HCT116 (cell line): ENCODE measurements at regions not wholly inside any gene's neighbourhood (a gene's known extent, or its start where the extent isn't known, plus 50 kb on each side); places are given as distances from the start of the nearest gene placed in this dataset.

Source experiments
- EZH2 ChIP-seq: fragments of 200-600 bp; sonication (generic); IDR thresholded peaks from 2 replicates; pipeline ENCODE4 v1.6.1; 2017; ENCODE audit warnings: antibody characterized with exemption, mixed run types
- EZH2phosphoT487 ChIP-seq: fragments of 200-600 bp; IDR thresholded peaks from 2 replicates; pipeline ENCODE4 v1.6.1; 2018; ENCODE audit warnings: antibody characterized with exemption, borderline replicate concordance
- JUND ChIP-seq: IDR thresholded peaks from 2 replicates; pipeline ENCODE4 v1.6.1; 2012
- POLR2A ChIP-seq: IDR thresholded peaks from 2 replicates; pipeline ENCODE4 v1.7.0; 2011; ENCODE audit warnings: borderline replicate concordance; ENCODE audit not compliant: insufficient read depth, insufficient read length; ENCODE audit errors: extremely low read depth
- POLR2AphosphoS5 ChIP-seq: IDR thresholded peaks from 2 replicates; pipeline ENCODE4 v1.6.1; 2011; ENCODE audit warnings: mild to moderate bottlenecking, low read depth, low read length, moderate library complexity
- RAD21 ChIP-seq: IDR thresholded peaks from 2 replicates; pipeline ENCODE4 v1.6.1; 2012; ENCODE audit warnings: low read depth, mild to moderate bottlenecking
- SP1 ChIP-seq: IDR thresholded peaks from 2 replicates; pipeline ENCODE4 v1.6.1; 2012; ENCODE audit warnings: low read depth
- SRF ChIP-seq: IDR thresholded peaks from 2 replicates; pipeline ENCODE4 v1.6.1; 2012; ENCODE audit warnings: low read depth
- TCF7L2 ChIP-seq: IDR thresholded peaks from 2 replicates; pipeline ENCODE4 v1.7.0; 2011; ENCODE audit warnings: borderline replicate concordance, inconsistent platforms; ENCODE audit not compliant: insufficient read depth, insufficient read length; ENCODE audit errors: extremely low read depth
- YY1 ChIP-seq: IDR thresholded peaks from 2 replicates; pipeline ENCODE4 v1.6.1; 2011; ENCODE audit warnings: low read length, low read depth, moderate library complexity, mild to moderate bottlenecking; ENCODE audit not compliant: insufficient replicate concordance; ENCODE audit errors: extremely low read depth
- ZBTB33 ChIP-seq: IDR thresholded peaks from 2 replicates; pipeline ENCODE4 v1.6.1; 2011; ENCODE audit warnings: mild to moderate bottlenecking, low read length, moderate library complexity; ENCODE audit not compliant: insufficient replicate concordance; ENCODE audit errors: extremely low read depth
- TF ChIP-seq, protein P1 (sequence below), 3 experiments: fragments of 200-600 bp in 1 of 3; sonication (generic) in 1 of 3; IDR thresholded peaks in 2 of 3; conservative IDR thresholded peaks in 1 of 3; 2 replicates each; pipeline ENCODE4 v1.5.1; 2012 to 2017; ENCODE audit warnings: low read depth in 2 of 3, low read length in 2 of 3, antibody characterized with exemption in 1 of 3, borderline replicate concordance in 1 of 3, control low read depth in 1 of 3, mild to moderate bottlenecking in 1 of 3, mixed read lengths in 1 of 3, mixed run types in 1 of 3, moderate library complexity in 1 of 3; ENCODE audit not compliant: insufficient read depth in 1 of 3

DNA sequence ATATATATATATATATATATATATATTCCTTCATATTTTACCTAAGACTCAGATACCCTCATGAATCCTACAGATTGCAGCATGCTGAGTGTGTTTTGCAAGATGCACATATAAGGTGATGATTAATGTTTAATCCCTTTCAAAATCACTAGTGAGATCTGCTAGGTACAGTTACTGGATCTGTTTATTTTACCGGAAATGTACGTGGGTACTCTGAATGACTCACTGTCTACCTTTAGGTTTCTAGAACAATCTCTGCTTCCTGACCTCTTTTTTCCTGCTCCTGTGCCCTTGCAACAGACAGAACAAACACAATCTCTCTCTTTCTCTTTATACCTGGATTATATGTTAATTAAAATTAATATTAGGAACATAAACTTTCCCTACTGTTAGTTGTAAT, 379.6 kb downstream of the FAM133A start:
- no peak for TF ChIP-seq EZH2
- no peak for TF ChIP-seq YY1
- no peak for TF ChIP-seq POLR2A
- TF ChIP-seq, protein P1, sequence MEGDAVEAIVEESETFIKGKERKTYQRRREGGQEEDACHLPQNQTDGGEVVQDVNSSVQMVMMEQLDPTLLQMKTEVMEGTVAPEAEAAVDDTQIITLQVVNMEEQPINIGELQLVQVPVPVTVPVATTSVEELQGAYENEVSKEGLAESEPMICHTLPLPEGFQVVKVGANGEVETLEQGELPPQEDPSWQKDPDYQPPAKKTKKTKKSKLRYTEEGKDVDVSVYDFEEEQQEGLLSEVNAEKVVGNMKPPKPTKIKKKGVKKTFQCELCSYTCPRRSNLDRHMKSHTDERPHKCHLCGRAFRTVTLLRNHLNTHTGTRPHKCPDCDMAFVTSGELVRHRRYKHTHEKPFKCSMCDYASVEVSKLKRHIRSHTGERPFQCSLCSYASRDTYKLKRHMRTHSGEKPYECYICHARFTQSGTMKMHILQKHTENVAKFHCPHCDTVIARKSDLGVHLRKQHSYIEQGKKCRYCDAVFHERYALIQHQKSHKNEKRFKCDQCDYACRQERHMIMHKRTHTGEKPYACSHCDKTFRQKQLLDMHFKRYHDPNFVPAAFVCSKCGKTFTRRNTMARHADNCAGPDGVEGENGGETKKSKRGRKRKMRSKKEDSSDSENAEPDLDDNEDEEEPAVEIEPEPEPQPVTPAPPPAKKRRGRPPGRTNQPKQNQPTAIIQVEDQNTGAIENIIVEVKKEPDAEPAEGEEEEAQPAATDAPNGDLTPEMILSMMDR (IDR thresholded peaks at IDR 0.05 in 2 of 3, conservative IDR thresholded peaks at IDR 0.05 in 1 of 3; ENCODE audit: borderline replicate concordance in 1 of 3, insufficient read depth in 1 of 3, low read depth in 2 of 3, low read length in 2 of 3): no peak
- TF ChIP-seq JUND: no peak
- no peak for TF ChIP-seq EZH2phosphoT487
- TF ChIP-seq ZBTB33: no peak
- no peak for TF ChIP-seq POLR2AphosphoS5
- no peak for TF ChIP-seq SRF
- no peak for TF ChIP-seq RAD21
- no peak for TF ChIP-seq SP1
- no peak for TF ChIP-seq TCF7L2
